ENCODE measurements at regions not wholly inside any gene's neighbourhood (a gene's known extent, or its start where the extent isn't known, plus 50 kb on each side); places are given as distances from the start of the nearest gene placed in this dataset.
"Not testable (repeated sequence)": the region's sequence is repeated elsewhere in the genome, so short reads cannot be mapped to it uniquely, and the experiment has no call there.

GRCh38 chr15:20301041-20301390 is 240.6 kb downstream of the GOLGA6L6 start:
- H3K36me3 Mint-ChIP-seq (ENCODE audit: insufficient read depth, unreplicated experiment); H3K36me3 ChIP-seq (ENCODE audit: control insufficient read depth, insufficient read depth, low read length); H3K9me3 Mint-ChIP-seq (ENCODE audit: unreplicated experiment); CTCF ChIA-PET; DNase-seq; H3K4me3 Mint-ChIP-seq (ENCODE audit: unreplicated experiment); H3K27me3 Mint-ChIP-seq (ENCODE audit: insufficient read depth, unreplicated experiment); POLR2A ChIA-PET; H3K4me1 ChIP-seq; H3K4me1 Mint-ChIP-seq (ENCODE audit: low read depth, unreplicated experiment); BruUV-seq (replicated peaks); H3K9me3 ChIP-seq; H3K27ac Mint-ChIP-seq (ENCODE audit: unreplicated experiment); H3K27me3 ChIP-seq (replicated peaks; ENCODE audit: control insufficient read depth, insufficient read depth, low read length); H3K4me3 ChIP-seq (ENCODE audit: low read depth, low read length): not testable (repeated sequence)
- intact Hi-C loops (cut with micrococcal nuclease; ENCODE audit: unreplicated experiment) = loop anchor here (10.0 kb wide), 1 partner anchor 46 kb away; no protein-coding TSS in a partner anchor

DNA sequence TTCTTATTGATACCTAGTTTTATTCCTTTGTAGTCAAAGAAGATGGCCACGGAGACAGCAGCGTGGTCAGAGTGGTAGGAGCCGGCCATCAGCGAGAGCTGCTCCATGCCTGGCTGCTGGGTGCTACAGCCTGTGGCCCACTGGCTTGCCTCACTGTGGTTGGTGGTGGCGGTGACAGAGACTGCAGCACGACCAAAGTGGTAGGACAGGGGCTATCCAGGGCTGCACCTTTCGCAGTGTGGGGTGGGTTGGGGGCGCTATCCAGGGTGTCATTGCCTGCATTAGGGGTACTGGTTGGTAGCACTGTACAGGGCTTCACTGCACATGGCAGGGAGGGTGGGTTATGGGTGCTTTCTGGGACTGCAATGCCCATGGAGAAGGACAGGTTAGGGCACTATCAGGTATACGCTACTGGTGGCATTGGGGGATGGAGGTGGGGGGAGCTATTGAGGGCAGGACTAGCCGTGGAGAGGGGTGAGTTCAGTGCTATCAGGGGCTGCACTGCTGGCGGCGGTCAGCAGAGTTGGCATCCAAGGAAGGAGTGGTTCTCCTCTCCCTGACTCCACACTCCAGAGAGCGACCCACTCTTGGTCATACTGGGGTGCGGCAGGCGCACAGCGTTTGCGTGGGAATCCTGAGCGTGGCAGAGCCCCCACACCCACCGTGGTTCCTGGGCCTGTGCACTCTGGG is 241.1 kb downstream of the GOLGA6L6 start:
- BruUV-seq (replicated peaks); CTCF ChIA-PET; H3K4me3 Mint-ChIP-seq (ENCODE audit: unreplicated experiment); H3K9me3 ChIP-seq; H3K27me3 Mint-ChIP-seq (ENCODE audit: insufficient read depth, unreplicated experiment); H3K36me3 ChIP-seq (ENCODE audit: control insufficient read depth, insufficient read depth, low read length); H3K4me1 ChIP-seq; POLR2A ChIA-PET; H3K27ac Mint-ChIP-seq (ENCODE audit: unreplicated experiment); H3K4me1 Mint-ChIP-seq (ENCODE audit: low read depth, unreplicated experiment); H3K9me3 Mint-ChIP-seq (ENCODE audit: unreplicated experiment); H3K4me3 ChIP-seq (ENCODE audit: low read depth, low read length); H3K36me3 Mint-ChIP-seq (ENCODE audit: insufficient read depth, unreplicated experiment); H3K27me3 ChIP-seq (replicated peaks; ENCODE audit: control insufficient read depth, insufficient read depth, low read length): not testable (repeated sequence)
- DNase-seq = peak in 1 of 2 experiments; percentile 45
- intact Hi-C loops (cut with micrococcal nuclease; ENCODE audit: unreplicated experiment) = loop anchor here (10.0 kb wide), 1 partner anchor 46 kb away; no protein-coding TSS in a partner anchor

GRCh38 chr15:20297603-20298123 is 243.9 kb downstream of the GOLGA6L6 start:
- BruUV-seq (replicated peaks); CTCF ChIA-PET: not testable (repeated sequence)

DNA sequence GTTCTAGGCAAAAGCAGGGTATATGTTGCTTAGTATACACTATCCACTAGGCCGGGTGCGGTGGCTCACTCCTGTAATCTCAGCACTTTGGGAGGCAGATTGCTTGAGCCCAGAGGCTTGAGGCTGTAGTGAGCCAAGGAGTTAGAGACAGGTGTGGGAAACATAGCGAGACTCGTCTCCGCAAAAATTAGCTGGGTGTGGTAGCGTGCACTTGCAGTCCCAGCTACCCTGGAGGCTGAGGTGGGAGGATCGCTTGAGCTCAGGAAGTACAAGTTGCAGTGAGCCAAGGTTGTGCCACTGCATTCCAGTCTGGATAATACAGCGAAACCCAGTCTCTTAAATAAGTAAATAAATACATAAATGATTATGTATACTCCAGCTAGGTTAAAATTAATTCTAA is 245.3 kb downstream of the GOLGA6L6 start:
- H3K9me3 ChIP-seq; H3K36me3 ChIP-seq (ENCODE audit: control insufficient read depth, insufficient read depth, low read length); H3K27me3 ChIP-seq (replicated peaks; ENCODE audit: control insufficient read depth, insufficient read depth, low read length); CTCF ChIA-PET; H3K9me3 Mint-ChIP-seq (ENCODE audit: unreplicated experiment); BruUV-seq (replicated peaks); intact Hi-C loops (cut with micrococcal nuclease; ENCODE audit: unreplicated experiment); H3K4me1 Mint-ChIP-seq (ENCODE audit: low read depth, unreplicated experiment); POLR2A ChIA-PET; H3K27me3 Mint-ChIP-seq (ENCODE audit: insufficient read depth, unreplicated experiment); H3K4me3 Mint-ChIP-seq (ENCODE audit: unreplicated experiment); H3K36me3 Mint-ChIP-seq (ENCODE audit: insufficient read depth, unreplicated experiment); H3K27ac Mint-ChIP-seq (ENCODE audit: unreplicated experiment); H3K4me3 ChIP-seq (ENCODE audit: low read depth, low read length); H3K4me1 ChIP-seq: not testable (repeated sequence)
- DNase-seq = peak; percentile 12 to 43

More at GRCh38 chr15:20297603-20298123, 243.9 kb downstream of the GOLGA6L6 start:
- POLR2A ChIA-PET; DNase-seq; intact Hi-C loops (cut with micrococcal nuclease; ENCODE audit: unreplicated experiment); H3K9me3 Mint-ChIP-seq (ENCODE audit: unreplicated experiment); H3K4me3 ChIP-seq (ENCODE audit: low read depth, low read length); H3K9me3 ChIP-seq; H3K4me1 ChIP-seq; H3K4me3 Mint-ChIP-seq (ENCODE audit: unreplicated experiment); H3K4me1 Mint-ChIP-seq (ENCODE audit: low read depth, unreplicated experiment); H3K36me3 Mint-ChIP-seq (ENCODE audit: insufficient read depth, unreplicated experiment); H3K27ac Mint-ChIP-seq (ENCODE audit: unreplicated experiment); H3K36me3 ChIP-seq (ENCODE audit: control insufficient read depth, insufficient read depth, low read length); H3K27me3 Mint-ChIP-seq (ENCODE audit: insufficient read depth, unreplicated experiment); H3K27me3 ChIP-seq (replicated peaks; ENCODE audit: control insufficient read depth, insufficient read depth, low read length): not testable (repeated sequence)

GRCh38 chr15:20295238-20295811 is 246.3 kb downstream of the GOLGA6L6 start:
- no peaks in the 10 kb centered on the region for H3K4me1 ChIP-seq
- ChIA-PET POLR2A (no interaction called here), CTCF (no interaction called here)
- H3K9me3 ChIP-seq = peaks cover 6% of the 10 kb centered on the region; the same call in 1 of the 2 replicates
- H3K4me3 ChIP-seq (ENCODE audit: low read depth, low read length) = no peak overlapping the region
- Mint-ChIP-seq H3K4me3 (ENCODE audit: unreplicated experiment) (no peak overlapping the region), H3K36me3 (ENCODE audit: insufficient read depth, unreplicated experiment) (no peaks in the 10 kb centered on the region), H3K27me3 (ENCODE audit: insufficient read depth, unreplicated experiment) (no peaks in the 10 kb centered on the region), H3K27ac (ENCODE audit: unreplicated experiment) (no peak overlapping the region), H3K9me3 (ENCODE audit: unreplicated experiment) (no peaks in the 10 kb centered on the region), H3K4me1 (ENCODE audit: low read depth, unreplicated experiment) (no peaks in the 10 kb centered on the region)
- DNase-seq = peak; percentile 29 to 62
- TF ChIP-seq, protein P1, sequence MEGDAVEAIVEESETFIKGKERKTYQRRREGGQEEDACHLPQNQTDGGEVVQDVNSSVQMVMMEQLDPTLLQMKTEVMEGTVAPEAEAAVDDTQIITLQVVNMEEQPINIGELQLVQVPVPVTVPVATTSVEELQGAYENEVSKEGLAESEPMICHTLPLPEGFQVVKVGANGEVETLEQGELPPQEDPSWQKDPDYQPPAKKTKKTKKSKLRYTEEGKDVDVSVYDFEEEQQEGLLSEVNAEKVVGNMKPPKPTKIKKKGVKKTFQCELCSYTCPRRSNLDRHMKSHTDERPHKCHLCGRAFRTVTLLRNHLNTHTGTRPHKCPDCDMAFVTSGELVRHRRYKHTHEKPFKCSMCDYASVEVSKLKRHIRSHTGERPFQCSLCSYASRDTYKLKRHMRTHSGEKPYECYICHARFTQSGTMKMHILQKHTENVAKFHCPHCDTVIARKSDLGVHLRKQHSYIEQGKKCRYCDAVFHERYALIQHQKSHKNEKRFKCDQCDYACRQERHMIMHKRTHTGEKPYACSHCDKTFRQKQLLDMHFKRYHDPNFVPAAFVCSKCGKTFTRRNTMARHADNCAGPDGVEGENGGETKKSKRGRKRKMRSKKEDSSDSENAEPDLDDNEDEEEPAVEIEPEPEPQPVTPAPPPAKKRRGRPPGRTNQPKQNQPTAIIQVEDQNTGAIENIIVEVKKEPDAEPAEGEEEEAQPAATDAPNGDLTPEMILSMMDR (IDR thresholded peaks at IDR 0.05; ENCODE audit: insufficient read depth in 1 of 2, low read depth in 1 of 2, low read length in 1 of 2, severe bottlenecking in 1 of 2, unreplicated experiment in 1 of 2) = no peak
- H3K27me3 ChIP-seq (replicated peaks; ENCODE audit: control insufficient read depth, insufficient read depth, low read length) = no peaks in the 10 kb centered on the region
- H3K36me3 ChIP-seq (ENCODE audit: control insufficient read depth, insufficient read depth, low read length) = no peaks in the 10 kb centered on the region
- intact Hi-C loops (cut with micrococcal nuclease; ENCODE audit: unreplicated experiment) = no loop called here
- BruUV-seq (replicated peaks) = no TSS peak
